AG09319 (cell line): ENCODE measurements at regions not wholly inside any gene's neighbourhood (a gene's known extent, or its start where the extent isn't known, plus 50 kb on each side); places are given as distances from the start of the nearest gene placed in this dataset.

ENCODE experiments used
- DNase-seq: peaks from one replicate; pipeline ENCODE4 v3.0.0-alpha.2; 2010; ENCODE audit warnings: low read depth; ENCODE audit errors: extremely low read depth
- TF ChIP-seq, protein P1 (sequence below): IDR thresholded peaks from 2 replicates; pipeline ENCODE4 v1.5.1; 2011; ENCODE audit warnings: low read depth, mild to moderate bottlenecking, inconsistent platforms, low read length, moderate library complexity

DNA sequence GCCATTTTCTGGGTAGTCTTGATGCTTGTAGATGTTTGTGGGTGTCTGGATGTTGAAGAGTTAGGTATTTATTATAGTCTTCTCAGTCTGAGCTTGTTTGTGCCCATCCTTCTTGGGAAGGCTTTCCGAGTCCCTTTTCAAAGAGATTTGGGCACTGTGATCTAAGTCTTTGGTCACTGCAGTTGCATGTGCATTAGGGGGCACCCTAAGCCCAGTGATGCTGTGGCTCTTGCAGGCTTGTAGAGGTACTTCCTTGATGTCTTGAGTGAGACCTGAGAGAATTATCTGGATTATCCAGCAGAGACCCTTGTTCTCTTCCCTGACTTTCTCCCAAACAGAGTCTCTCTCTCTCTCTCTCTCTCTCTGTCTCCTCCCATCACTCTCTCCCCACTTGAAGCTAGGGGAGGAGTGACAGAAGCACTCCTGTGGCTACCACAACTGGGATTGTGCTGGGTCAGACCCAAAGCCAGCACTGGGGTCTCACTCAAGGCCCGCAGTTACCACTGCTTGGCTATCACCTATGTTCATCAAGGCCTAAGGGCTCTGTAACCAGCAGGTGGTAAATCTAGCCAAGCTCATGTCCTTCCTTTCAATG lies 68.5 kb downstream of the TMCO5A start:
- TF ChIP-seq, protein P1, sequence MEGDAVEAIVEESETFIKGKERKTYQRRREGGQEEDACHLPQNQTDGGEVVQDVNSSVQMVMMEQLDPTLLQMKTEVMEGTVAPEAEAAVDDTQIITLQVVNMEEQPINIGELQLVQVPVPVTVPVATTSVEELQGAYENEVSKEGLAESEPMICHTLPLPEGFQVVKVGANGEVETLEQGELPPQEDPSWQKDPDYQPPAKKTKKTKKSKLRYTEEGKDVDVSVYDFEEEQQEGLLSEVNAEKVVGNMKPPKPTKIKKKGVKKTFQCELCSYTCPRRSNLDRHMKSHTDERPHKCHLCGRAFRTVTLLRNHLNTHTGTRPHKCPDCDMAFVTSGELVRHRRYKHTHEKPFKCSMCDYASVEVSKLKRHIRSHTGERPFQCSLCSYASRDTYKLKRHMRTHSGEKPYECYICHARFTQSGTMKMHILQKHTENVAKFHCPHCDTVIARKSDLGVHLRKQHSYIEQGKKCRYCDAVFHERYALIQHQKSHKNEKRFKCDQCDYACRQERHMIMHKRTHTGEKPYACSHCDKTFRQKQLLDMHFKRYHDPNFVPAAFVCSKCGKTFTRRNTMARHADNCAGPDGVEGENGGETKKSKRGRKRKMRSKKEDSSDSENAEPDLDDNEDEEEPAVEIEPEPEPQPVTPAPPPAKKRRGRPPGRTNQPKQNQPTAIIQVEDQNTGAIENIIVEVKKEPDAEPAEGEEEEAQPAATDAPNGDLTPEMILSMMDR, result peak; percentile 85
- peak; percentile 63 for DNase-seq

- TF ChIP-seq, protein P1, result no peak
- no peak for DNase-seq
These were observed 69.9 kb downstream of the TMCO5A start for GRCh38 chr15:38004218-38004861.

- DNase-seq, result no peak
- TF ChIP-seq, protein P1, result no peak
These were observed 71.7 kb downstream of the TMCO5A start for GRCh38 chr15:38005953-38006808.

DNA sequence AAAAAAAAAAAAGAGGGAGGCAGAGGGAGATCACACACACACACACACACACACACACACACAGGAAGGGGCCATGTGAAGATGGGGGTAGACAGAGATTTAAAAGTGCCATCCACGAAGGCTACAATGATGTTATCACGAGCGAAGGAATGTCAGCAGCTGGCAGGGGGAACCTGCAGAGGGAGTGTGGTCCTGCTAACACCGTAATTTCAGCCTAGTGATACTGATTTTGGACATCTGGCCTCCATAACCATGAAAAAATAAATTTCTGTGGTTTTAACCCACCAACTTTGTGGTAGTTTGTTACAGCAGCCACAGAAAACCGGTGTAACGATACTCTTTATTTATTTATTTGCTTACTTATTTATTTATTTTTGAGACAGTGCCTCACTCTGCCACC lies 76.0 kb downstream of the TMCO5A start:
- TF ChIP-seq, protein P1, result peak; percentile 35
- peak; percentile 16 for DNase-seq

DNA sequence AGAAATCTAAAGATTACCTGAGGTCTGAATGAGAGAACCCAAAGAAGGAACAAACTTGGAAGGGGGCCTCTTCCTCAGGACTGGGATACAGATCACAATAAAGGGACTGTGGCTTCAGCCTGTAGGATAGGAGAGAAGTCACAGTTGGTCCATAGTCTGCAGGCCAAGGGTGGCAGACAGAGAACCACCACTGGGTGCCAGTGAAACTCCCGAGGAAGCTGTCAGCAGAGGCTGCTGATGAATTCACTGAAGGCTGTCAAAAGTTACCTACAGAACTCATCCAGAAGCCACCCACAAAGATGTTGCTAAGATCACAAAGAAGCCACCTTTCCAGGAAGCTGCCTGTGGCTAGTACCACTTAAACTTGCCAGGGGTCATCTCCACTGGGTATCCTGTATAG lies 78.5 kb downstream of the TMCO5A start:
- TF ChIP-seq, protein P1, result no peak
- DNase-seq, result no peak

DNA sequence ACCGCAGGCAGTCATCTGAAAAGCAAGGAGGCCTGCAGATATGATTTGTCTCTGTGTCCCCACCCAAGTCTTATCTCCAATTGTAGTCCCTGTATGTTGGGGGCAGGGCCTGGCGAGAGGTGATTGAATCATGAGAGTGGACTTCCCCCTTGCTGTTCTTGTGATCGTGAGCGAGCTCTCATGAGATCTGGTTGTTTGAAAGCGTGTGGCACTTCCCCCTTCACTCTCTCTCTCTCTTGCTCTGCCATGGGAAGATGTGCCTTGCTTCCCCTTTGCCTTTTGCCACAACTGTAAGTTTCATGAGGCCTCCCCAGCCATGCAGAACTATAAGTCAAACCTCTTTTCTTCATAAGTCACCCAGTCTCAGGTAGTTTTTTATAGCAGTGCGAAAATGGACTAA lies 83.3 kb downstream of the TMCO5A start:
- TF ChIP-seq, protein P1, result no peak
- DNase-seq, result no peak

GRCh38 chr15:38019066-38019465 lies 84.6 kb downstream of the TMCO5A start:
- no peak for DNase-seq

More at GRCh38 chr15:38019066-38019465, 84.6 kb downstream of the TMCO5A start:
- TF ChIP-seq, protein P1, result no peak
